Prostate gland (tissue), 2 donors: ENCODE measurements at regions not wholly inside any gene's neighbourhood (a gene's known extent, or its start where the extent isn't known, plus 50 kb on each side); places are given as distances from the start of the nearest gene placed in this dataset.

ENCODE experiments used
- POLR2AphosphoS5 ChIP-seq: sonication (generic); formaldehyde crosslinking; IDR thresholded peaks from one replicate; pipeline ENCODE4 v1.6.1; 2017; ENCODE audit warnings: antibody characterized with exemption
- TF ChIP-seq, protein P1 (sequence below), 4 experiments: fragments of 200-600 bp in 2 of 4; fragments of 450-650 bp in 2 of 4; sonication (generic) in 2 of 4; IDR thresholded peaks; 1 replicate in 3 of 4; 2 replicates in 1 of 4; pipeline ENCODE4 v1.5.1; 2016 to 2019; ENCODE audit warnings: antibody characterized with exemption in 4 of 4, mild to moderate bottlenecking in 2 of 4, moderate library complexity in 2 of 4

GRCh38 chr17:14016858-14017257 lies 52.4 kb upstream of the COX10 start:
- TF ChIP-seq, protein P1, sequence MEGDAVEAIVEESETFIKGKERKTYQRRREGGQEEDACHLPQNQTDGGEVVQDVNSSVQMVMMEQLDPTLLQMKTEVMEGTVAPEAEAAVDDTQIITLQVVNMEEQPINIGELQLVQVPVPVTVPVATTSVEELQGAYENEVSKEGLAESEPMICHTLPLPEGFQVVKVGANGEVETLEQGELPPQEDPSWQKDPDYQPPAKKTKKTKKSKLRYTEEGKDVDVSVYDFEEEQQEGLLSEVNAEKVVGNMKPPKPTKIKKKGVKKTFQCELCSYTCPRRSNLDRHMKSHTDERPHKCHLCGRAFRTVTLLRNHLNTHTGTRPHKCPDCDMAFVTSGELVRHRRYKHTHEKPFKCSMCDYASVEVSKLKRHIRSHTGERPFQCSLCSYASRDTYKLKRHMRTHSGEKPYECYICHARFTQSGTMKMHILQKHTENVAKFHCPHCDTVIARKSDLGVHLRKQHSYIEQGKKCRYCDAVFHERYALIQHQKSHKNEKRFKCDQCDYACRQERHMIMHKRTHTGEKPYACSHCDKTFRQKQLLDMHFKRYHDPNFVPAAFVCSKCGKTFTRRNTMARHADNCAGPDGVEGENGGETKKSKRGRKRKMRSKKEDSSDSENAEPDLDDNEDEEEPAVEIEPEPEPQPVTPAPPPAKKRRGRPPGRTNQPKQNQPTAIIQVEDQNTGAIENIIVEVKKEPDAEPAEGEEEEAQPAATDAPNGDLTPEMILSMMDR (IDR thresholded peaks at IDR 0.05): no peak
- no peak for TF ChIP-seq POLR2AphosphoS5
